Osteoblast (primary cell): ENCODE measurements at regions not wholly inside any gene's neighbourhood (a gene's known extent, or its start where the extent isn't known, plus 50 kb on each side); places are given as distances from the start of the nearest gene placed in this dataset.

Experiments
- DNase-seq: peaks from one replicate; pipeline ENCODE4 v3.0.0; 2011; ENCODE audit warnings: low spot score, mixed read lengths; ENCODE audit not compliant: insufficient read length; ENCODE audit errors: missing footprints
- H2AFZ ChIP-seq: 2 replicates; pipeline ENCODE4 v1.6.0; 2011; ENCODE audit warnings: mild to moderate bottlenecking, low read length
- H3K27ac ChIP-seq: 2 replicates; pipeline ENCODE4 v1.5.1; 2011; ENCODE audit warnings: mild to moderate bottlenecking, low read depth, low read length, moderate library complexity
- H3K27me3 ChIP-seq: 2 replicates; pipeline ENCODE4 v1.6.0; 2012; ENCODE audit warnings: mild to moderate bottlenecking, control low read depth, inconsistent platforms, low read length, moderate library complexity; ENCODE audit not compliant: insufficient read depth
- H3K36me3 ChIP-seq: 2 replicates; pipeline ENCODE4 v1.5.1; 2011; ENCODE audit warnings: mild to moderate bottlenecking, low read length, control low read depth, moderate library complexity; ENCODE audit not compliant: insufficient read depth
- H3K4me1 ChIP-seq: 2 replicates; pipeline ENCODE4 v1.5.1; 2011; ENCODE audit warnings: mild to moderate bottlenecking, low read length, control low read depth, moderate library complexity; ENCODE audit not compliant: insufficient read depth
- H3K4me2 ChIP-seq: 2 replicates; pipeline ENCODE4 v1.6.0; 2011; ENCODE audit warnings: mild to moderate bottlenecking, low read length; ENCODE audit not compliant: insufficient read depth
- H3K4me3 ChIP-seq: fragments of 200-600 bp; sonication (generic); 3 replicates; pipeline ENCODE4 v1.5.1; 2012; ENCODE audit warnings: mild to moderate bottlenecking, low read length, inconsistent platforms; ENCODE audit not compliant: insufficient read depth
- H3K79me2 ChIP-seq: 2 replicates; pipeline ENCODE4 v1.6.0; 2012; ENCODE audit warnings: mild to moderate bottlenecking, low read length, control low read depth, inconsistent platforms; ENCODE audit not compliant: insufficient read depth
- H3K9me3 ChIP-seq: 2 replicates; pipeline ENCODE4 v1.5.1; 2011; ENCODE audit warnings: low read depth, low read length, control low read depth
- H4K20me1 ChIP-seq: 2 replicates; pipeline ENCODE4 v1.6.0; 2012; ENCODE audit warnings: mild to moderate bottlenecking, low read length, control low read depth; ENCODE audit not compliant: insufficient read depth
- CTCF ChIP-seq: IDR thresholded peaks from 2 replicates; pipeline ENCODE4 v1.5.1; 2011; ENCODE audit warnings: mild to moderate bottlenecking, low read depth, low read length, moderate library complexity; ENCODE audit errors: extremely low read depth

DNA sequence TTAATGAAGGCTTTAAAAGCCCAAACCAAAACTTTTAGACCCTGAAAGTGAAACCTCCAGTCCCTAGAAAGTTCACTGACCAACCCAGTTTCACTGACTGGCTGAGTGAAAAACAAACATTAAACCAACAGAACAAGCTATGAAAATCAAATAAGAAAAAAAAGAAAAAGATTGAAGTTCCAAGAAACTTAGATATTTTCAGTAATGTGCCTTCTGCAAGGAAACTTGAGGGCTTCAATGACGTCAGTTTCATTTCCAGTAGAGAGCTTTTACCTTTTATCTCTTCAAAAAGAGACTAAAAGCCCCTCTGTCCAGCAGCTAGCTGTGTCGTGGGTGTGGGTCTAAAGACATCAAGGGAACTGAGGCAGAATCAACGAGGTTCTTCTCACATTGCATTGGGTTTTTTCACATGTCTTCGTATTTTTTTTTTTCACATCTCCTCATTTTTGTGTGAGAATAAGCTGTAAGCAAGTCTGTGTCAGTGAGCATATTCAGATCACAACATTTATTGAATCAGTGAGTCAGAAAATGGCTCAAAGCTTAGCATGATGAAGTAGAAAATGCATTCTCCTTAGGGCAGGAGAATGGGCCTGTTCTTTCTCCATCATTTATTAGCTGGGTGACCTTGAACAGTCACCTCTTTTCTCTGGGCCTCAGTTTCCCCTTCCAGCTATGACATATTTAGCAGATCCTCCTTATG is 54.8 kb upstream of the BCL6 start:
- no peak for DNase-seq
- Histone ChIP-seq H3K79me2 (no peaks in the 10 kb centered on the region), H3K4me1 (peaks cover 4% of the 10 kb centered on the region), H3K27ac (no peak overlapping the region), H3K4me2 (peak overlapping the region; percentile 33), H3K36me3 (no peaks in the 10 kb centered on the region), H2AFZ (peak overlapping the region; percentile 53), H3K27me3 (peaks cover 4% of the 10 kb centered on the region), H3K4me3 (peak overlapping the region; percentile 8), H4K20me1 (no peaks in the 10 kb centered on the region), H3K9me3 (no peaks in the 10 kb centered on the region)
- no peak for TF ChIP-seq CTCF

DNA sequence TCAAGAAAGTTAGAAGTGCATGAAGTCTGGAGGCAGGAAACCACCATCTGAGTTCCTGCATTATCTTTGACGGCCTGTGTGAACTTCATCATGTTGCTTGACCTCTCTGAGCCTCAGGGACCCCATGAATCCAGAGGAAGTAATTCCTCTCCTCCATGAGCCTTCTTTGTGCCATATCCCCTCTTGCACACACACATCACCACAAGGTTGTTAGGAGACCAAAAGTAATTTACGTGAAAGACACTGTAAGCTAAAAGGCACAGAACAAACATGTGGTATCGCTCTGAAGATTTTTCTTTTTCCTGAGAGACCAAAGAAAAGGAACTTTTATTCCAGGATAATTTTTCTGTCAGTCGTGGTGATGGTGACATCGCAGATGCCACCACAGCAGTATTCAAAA is 55.9 kb upstream of the BCL6 start:
- peaks cover 4% of the 10 kb centered on the region for H3K27me3 ChIP-seq
- no peaks in the 10 kb centered on the region for H3K79me2 ChIP-seq
- no peaks in the 10 kb centered on the region for H3K9me3 ChIP-seq
- H3K36me3 ChIP-seq, result no peaks in the 10 kb centered on the region
- H3K4me3 ChIP-seq, result no peak overlapping the region
- TF ChIP-seq CTCF, result no peak
- H3K4me1 ChIP-seq, result peaks cover 4% of the 10 kb centered on the region
- no peak overlapping the region for H3K4me2 ChIP-seq
- no peak overlapping the region for H3K27ac ChIP-seq
- H2AFZ ChIP-seq, result peak overlapping the region; percentile 15
- H4K20me1 ChIP-seq, result no peaks in the 10 kb centered on the region
- DNase-seq, result no peak

DNA sequence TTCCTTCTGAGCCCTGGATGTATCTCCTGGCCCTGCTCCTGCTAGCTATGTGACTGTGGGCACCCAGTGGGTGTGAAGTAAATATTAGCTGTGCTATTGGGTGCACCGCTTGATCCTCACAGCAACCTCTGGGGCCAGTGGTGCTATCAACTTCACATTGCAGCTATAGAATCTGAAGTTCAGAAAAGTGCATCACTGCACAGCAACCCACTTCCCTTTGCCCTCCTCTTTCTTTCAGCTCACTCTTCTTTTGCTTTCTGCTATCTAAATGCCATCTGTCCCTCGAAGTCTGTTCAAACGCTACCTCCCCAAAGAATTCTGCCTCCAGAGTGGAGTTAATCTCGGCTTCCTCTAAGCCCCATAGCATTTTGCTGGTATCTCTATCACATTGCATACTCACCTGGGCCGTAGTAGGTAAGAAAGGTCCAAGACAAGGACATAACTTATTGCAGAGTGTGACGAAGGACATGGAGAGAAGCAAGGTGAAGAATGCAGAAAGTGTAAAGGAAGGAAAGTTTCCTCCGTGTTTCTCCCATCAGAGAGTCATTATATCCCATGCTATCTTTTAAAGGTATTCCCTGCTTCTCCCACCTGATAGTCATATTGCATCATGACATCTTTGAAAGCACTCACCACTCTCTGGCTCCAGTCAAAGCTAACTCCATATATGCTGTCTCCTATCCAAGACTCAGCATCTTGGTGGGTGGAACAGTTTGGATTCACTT is 57.1 kb upstream of the BCL6 start:
- Histone ChIP-seq H2AFZ (no peak overlapping the region), H3K27me3 (peaks cover 4% of the 10 kb centered on the region), H3K4me1 (peaks cover 4% of the 10 kb centered on the region), H4K20me1 (no peaks in the 10 kb centered on the region), H3K9me3 (no peaks in the 10 kb centered on the region), H3K27ac (no peak overlapping the region), H3K4me3 (no peak overlapping the region), H3K36me3 (no peaks in the 10 kb centered on the region), H3K4me2 (no peak overlapping the region), H3K79me2 (no peaks in the 10 kb centered on the region)
- no peak for DNase-seq
- TF ChIP-seq CTCF, result no peak

- no peak overlapping the region for H3K27ac ChIP-seq
- H4K20me1 ChIP-seq, result no peaks in the 10 kb centered on the region
- peaks cover 4% of the 10 kb centered on the region for H3K27me3 ChIP-seq
- no peak for DNase-seq
- no peaks in the 10 kb centered on the region for H3K9me3 ChIP-seq
- H3K4me3 ChIP-seq, result no peak overlapping the region
- no peaks in the 10 kb centered on the region for H3K79me2 ChIP-seq
- H3K4me1 ChIP-seq, result peaks cover 4% of the 10 kb centered on the region
- no peak overlapping the region for H2AFZ ChIP-seq
- no peaks in the 10 kb centered on the region for H3K36me3 ChIP-seq
- no peak overlapping the region for H3K4me2 ChIP-seq
- TF ChIP-seq CTCF, result no peak
Observed at GRCh38 chr3:187802928-187803259, 57.6 kb upstream of the BCL6 start.
